GDM1 (cell line): ENCODE measurements at regions not wholly inside any gene's neighbourhood (a gene's known extent, or its start where the extent isn't known, plus 50 kb on each side); places are given as distances from the start of the nearest gene placed in this dataset.
"Not testable (repeated sequence)": the region's sequence is repeated elsewhere in the genome, so short reads cannot be mapped to it uniquely, and the experiment has no call there.

Experiments
- DNase-seq: peaks from one replicate; lab custom pipeline; 2025; lab: John Stamatoyannopoulos, UW

DNA sequence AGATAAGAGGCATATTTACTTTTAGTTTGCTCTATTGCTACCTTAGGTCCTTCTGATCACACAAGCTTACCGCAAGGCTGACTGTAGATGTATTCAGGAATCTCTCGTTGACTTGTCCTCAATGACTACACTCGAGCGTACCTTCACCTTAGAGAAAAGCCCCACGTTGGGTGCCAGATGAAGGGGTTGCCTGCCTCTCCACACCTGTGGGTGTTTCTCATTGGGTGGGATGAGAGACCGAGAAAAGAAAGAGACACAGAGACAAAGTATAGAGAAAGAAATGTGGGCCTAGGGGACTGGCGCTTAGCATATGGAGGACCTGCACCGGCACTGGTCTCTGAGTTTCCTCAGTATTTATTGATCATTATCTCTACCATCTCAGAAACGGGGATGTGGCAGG lies 51.8 kb downstream of the ASCL4 start:
- no peak for DNase-seq

DNA sequence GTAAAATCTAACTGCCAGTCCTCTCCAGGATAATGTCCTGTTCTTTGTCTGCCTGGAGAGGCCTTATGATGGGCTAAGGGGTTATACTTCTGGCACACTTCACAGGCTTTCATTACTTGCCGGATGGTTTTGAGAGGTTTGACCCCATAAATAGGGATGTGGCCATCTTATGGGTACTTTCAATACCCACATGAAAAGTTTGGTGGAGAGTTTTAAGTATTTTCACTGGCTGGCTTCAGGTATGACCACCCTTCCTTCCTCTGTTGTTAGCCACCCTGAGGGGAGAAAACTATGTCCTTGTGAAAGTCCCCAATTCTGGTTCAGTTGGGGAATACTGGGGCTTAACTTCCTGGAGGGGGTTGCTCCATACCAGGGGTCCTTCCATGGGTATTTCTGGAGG lies 54.8 kb downstream of the ASCL4 start:
- no peak for DNase-seq

DNA sequence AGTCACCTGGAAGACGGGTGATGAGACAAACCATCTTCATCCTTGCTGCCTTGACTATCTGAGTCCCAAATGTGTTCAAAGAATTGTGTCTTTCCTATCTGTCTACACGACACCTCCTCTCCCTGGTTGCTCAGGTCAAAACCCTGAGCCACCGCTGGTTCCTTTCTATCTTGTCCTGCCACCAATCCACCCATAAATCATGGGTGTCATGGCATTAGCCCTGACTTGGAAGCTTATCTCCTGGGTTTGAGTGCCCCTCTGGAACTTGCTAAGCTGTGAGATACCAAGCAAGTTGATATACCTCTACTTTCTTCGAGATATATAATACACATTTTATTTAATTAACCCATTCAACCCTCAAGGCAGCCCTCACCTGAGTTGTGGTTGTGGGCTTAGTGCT lies 57.9 kb downstream of the ASCL4 start:
- DNase-seq, result no peak

DNA sequence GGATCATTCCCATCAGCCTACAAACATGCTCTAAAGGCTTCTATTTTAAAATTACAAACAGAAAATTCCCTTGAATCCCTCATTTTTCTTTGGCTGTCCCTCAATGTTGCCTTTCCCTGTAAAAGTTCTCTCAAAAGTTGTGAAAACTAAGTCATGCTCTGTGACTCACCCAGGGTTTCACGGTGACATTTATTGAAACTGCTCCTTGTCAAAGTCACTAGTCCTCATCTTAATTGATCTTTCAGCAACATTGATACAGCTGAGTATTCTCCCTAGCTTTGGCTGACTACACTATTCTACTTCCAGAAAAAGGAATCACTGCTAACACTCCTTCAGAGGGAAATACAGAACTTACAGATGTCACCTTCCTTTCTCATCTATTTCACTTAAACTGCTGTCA lies 65.7 kb downstream of the ASCL4 start:
- no peak for DNase-seq

DNA sequence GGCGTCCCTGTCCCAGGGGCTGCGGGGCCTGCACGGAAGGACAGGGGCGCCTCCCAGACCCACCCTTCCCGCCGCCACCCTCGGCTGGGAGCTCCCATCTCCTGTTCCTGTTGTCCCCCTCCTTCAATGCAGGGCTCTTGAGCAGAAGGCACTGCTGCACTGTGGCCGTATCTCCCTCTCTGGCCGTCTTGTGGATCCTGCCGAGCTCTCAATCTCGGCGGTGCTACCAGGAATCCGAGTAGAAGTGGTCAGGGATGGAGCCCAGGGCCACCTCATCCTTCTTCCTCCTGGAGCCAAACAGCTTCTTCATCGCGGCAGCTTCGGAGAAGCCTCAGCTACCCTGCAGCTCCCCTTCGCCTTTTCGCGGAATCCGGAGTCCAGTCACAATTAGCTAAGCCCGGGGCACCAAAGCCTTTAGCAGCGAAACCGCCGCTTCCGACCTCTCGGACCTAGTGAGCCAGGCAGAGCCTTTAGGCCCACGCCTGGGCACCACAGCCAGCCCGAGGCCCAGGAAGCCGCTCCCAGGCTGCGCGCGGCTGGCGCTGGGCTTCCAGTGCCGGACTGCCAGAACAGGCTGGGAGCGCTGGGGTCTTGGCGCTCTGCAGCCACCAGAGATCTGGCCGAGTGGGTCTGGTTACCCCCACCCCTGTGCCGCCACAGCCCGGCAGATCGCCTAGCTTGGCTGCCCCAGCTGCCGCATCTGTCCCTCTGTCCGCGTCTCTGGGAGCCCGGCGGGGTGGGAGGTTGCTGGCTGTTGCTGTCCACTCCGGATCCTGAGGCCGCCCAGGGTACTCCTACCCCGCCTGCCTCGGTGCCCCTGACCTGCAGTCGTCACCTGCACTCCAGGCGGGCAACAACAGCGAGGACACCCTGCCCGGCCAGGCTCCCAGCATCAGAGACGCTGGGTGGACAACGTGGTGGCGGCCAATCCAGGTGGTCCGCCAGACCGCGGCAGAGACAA lies 69.1 kb downstream of the ASCL4 start:
- DNase-seq, result no peak

DNA sequence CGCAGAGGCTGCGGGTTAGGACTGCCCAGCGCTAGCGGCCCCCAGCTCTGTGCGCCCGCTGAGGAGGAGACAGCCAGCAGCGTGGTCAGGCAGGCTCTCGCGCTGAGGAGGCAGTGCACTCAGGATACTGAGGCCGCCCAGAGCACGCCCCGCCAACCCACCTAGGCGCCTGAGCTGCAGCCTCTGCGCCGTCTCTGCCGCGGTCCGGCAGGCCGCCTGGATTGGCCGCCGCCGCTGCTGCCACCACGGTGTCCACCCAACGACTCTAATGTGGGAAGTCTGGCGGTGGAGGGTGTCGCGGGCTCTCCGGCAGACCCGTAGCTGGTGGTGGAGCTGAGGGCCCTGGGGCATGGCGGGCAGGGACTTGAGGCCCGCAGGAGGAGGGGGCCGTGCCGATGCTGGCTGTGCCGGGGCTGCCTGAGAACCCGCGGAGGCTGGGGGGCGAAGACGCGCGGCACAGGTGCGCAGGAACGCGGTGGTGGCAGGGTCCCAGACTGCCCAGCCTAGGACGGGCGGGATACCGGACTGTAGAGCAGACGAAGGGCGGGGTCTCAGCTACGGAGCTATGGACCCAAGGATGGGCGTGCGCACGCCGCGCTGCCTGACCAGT lies 69.9 kb downstream of the ASCL4 start:
- DNase-seq, result no peak

DNA sequence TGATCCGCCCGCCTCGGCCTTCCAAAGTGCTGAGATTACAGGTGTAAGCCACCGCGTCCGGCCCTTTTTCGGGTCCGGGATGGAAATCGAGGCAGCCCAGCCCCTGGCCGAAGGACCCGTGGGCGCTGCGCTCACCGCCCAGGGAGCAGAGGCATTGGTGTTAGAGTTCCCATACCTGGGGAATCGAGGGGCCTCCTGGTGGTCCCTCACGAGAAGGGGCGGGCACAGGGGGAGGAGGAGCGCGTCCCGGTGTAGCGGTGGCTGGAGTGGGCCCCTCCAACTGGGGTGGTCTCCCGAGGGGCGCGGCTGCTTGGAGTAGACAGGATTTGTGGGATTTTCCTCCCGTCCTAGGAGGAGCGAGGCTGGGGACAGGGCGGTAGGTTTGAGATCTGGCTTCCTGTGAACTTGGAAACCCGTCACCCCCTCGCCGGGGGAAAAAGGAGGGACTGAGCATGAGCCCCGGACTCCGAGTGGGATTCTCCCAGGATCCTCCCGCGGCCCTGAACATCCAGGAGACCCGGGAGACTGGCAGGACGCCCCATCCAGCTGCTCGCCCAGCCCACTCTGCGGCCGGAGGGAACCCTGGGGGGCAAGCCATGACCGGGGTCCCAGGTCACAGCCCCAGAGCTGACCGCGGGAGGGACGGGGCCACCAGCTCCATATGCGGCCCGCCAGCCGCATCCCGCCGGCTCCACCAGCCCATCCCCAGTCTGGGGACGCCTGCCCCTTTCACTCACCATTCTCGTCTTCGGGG lies 70.9 kb downstream of the ASCL4 start:
- DNase-seq, result no peak

DNA sequence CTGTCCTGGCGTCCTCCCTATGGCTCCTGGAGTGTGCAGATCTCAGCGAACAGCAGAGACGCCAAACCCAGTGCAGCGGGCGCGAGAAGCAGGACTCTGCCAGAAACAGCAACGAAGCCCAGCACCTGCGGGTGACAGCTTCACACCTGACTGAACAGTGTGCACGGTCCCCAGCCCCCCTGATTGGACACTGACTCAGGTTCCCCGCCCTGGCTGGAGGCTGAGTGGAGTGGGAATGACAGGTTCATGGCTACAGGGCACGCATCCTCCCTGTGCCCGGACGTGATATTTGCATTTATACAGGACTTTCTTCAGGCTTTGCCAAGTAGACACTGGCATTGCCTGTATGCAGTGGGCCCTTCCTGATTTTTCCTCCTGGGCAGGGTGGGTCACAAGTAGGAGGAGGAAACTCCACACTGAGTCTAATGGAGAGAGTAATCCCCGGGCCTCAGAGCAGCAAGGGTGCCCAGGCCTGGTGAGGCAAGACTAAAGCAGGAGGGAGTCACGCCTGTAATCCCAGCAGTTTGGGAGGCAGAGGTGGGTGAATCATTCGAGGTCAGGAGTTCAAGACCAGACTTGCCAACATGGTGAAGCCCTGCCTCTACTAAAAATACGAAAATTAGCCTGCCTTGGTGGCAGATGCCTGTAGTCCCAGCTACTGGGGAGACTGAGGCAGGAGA lies 71.6 kb downstream of the ASCL4 start:
- DNase-seq, result no peak

DNA sequence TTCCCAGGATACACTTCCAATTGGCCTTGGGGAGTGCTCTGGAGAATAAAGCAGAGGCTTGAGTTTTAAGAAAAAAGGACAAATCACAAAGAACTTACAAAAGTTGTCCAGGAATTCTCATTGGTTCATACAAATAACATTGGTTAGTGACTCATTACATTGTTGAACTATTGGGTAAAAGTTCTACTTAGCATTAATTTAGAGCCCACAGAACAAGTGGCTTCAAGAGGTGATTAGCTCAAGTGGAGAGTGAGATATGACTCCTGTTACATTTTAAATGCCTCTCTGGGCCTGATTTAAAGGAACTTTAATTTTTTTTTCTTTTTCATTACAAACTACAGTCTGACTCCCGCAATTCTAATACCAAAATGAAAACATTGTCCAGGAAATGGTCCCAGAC lies 72.9 kb downstream of the ASCL4 start:
- no peak for DNase-seq

DNA sequence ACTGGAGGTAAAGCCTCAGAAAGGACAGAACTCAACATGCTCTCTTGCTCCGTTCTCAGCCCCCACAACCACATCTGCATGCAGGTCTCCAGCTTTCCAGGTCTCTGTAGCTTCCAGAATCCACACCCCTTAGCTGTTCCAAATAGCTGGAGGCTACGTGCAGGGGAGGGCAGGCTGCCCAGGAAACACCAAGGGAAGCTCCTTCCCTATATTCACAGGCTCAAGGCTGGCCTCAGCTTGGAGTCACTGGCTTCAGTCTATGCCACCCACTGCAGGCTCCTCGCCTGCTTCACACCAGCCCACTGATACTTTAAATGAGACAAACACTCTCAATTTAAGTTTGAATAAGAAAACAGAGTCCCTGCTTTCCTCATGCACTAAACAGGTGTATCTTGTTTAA lies 73.3 kb downstream of the ASCL4 start:
- DNase-seq, result peak; percentile 4

DNA sequence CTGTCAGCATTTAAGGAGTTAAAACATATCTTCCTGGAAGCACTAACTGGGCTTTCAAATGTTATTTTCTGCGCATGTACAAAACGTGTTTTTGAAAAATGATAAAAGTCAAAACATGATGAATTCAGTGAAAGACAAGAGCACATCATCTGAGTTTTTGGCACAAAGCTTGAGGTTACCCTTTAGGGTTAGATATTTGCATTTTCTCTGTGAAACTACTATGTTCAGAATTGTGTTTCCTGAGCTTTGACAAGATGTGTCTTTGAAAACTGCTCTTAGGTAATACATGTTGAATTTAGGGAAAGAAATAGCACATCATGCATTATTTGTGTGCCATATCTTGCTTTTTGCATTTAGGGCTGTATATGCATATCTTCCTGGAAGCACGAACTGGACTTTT lies 79.0 kb downstream of the ASCL4 start:
- no peak for DNase-seq

DNA sequence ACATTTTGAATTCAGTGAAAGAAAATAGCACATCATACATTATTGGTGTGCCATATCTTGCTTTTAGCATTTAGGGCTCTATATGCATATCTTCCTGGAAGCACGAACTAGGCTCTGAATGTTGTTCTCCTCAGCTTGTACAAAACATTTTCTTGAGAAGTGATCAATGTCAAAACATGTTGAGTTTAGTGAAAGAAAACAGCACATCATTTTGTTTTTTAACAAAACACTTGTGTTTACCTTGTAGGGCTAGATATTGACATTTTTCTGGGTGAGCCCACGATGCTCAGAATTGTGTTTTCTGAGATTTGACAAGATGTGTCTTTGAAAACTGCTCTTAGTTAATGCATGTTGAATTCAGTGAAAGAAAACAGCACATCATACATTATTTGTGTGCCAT lies 81.0 kb downstream of the ASCL4 start:
- no peak for DNase-seq

DNA sequence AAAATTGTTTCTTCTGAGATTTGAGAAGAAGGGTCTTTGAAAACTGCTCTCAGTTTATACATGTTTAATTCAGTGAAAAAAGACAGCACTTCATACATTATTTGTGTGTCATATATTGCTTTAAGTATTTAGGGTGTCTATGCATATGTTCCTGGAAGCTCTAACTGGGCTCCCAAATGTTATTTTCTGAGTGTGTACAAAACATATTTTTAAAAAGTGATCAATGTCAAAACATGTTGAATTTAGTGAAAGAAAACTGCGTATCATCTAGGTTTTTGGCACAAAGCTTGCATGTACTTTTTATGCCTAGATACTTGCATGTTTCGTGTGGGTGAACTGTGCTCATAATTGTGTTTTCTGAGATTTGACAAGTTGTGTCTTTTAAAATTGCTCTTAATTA lies 81.6 kb downstream of the ASCL4 start:
- no peak for DNase-seq

DNA sequence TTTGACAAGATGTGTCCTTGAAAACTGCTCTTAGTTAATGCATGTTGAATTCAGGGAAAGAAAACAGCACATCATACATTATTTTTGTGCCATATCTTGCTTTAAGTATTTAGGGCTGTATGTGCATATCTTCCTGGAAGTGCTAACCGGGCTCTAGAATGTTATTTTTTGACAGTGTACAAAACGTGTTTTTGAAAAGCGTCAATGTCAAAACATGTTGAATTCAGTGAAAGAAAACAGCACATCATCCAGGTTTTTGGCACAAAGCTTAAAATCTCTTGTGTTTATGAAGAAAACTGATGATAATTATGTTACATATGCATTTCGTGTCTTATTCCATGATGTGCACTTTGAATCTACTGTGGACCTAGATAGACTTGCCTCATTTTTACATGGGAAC lies 82.7 kb downstream of the ASCL4 start:
- no peak for DNase-seq

DNA sequence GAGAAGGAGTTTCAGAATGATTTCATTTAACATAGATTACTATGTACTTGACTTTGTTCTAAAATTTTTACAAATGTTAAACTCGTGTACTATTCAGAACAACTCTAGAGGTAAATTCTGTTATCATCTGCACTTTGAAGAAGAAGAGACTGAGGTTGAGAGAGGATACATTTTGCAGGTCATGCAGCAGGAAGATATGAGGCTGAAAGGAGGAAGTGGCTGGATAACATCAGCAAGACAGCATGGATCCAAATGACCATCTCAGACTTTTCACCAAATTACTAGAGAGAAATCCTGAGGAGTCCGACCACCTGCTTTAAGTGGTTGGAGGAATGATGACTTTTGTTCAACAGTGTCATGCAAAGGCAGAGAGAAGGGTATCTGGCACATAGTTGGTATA lies 84.9 kb downstream of the ASCL4 start:
- no peak for DNase-seq

DNA sequence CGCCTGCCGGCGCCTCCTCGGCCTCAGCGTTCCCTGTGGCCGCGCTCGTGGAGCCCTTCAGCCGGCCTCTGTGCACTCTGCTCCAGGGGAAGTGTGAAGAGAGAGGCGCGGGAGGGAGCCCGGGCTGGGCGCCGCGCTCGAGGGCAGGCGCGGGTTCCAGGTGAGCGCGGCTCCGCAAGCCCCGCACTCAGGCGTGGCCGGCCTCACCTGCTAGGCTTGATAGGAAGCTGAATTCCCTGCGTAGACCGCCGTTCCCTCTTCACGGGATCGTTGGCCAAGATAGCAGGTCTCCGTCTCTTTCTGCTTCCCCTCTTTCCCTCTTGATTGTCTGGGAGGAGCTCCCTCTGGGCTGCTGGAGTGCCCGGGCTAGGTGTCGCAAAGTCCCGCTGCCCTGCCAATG lies 89.7 kb downstream of the ASCL4 start:
- no peak for DNase-seq

DNA sequence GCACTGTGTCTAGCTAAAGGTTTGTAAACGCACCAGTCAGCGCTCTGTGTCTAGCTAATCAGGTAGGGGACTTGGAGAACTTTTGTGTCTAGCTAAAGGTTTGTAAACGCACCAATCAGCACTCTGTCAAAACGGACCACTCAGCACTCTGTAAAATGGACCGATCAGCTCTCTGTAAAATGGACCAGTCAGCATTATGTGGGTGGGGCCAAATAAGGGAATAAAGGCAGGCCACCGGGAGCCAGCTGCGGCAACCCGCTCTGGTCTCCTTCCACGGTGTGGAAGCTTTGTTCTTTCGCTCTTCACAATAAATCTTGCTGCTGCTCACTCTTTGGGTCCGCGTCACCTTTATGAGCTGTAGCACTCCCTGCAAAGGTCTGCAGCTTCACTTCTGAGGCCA lies 90.2 kb downstream of the ASCL4 start:
- not testable (repeated sequence) for DNase-seq

DNA sequence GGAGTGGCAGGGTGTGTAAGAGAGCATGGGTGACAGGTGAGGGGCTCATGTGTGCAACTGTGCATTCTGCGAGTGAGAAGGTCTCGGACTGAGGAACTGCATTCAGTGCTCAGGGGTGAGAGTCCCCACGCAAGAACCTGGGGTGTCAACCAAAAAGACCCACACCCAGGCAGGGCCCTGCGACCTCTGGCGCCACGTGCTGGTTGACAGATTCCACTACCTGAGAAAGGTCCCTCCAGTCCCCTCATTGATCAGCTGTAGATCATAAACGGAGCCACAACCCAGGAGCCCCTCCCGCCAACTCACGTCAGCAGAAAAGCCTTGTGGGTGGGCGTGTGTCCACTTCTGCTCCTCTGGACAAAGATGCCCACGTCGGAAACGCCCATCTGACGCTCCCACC lies 98.7 kb downstream of the ASCL4 start:
- no peak for DNase-seq

DNA sequence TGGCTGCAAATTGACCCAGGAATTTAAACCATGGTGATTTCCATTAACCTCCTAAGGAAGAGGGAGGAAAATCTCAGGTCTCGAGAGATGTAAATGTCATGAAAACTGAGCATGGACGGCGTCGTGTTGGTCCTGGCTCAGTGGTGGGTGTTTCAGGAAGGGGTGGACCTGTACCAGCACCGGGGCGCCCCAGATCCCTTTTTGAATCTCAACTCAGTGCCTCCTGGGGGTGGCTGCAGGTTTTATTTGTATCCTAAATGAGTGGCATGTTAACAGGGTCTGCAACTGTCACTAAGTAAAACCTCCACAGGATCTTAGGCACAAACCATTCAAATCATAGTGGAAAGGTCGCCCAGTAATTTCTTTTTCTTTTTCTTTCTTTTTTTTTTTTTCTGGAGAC lies 101.3 kb downstream of the ASCL4 start:
- no peak for DNase-seq

DNA sequence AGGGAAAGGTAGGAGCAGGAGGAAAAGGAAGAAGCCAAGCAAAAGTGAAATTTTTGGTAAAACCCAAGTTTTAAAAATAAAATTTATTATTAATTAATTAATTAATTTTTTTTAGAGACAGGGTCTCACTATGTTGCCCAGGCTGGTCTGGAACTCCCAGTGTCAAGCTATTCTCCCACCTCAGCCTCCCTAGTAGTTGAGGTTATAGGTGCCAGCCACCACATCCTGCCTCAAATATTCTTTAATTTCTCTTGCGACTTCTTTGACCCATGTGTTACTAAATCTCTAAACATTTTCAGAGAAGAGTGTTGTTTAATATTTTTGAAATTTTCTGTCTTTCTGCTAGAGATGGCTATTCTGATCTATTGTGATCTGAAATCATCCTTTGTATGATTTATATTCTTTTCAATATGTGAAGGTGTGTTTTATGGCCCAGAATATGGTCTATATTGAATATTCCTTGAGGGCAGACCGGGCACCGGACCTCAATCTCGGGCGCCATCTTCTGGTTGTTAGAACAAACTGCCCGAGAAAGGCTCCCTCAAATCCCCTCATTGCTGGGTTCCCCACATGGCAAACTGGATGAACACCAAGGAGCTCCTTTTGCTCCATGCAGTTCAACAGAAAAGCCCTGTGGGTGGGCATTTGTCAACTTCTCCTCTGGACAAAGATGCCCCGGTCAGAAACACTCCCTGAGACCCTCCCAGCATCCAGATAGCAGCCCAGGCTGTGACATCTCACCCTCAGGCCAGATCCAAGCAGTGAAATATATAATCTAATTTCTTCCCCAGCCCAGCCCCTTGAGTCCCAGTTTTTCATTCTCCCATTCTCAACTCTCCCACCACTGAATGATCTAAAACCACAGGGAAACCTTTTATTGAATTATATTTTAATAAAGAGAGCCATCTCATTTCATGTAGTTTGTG lies 110.5 kb downstream of the ASCL4 start:
- peak; percentile 25 for DNase-seq

DNA sequence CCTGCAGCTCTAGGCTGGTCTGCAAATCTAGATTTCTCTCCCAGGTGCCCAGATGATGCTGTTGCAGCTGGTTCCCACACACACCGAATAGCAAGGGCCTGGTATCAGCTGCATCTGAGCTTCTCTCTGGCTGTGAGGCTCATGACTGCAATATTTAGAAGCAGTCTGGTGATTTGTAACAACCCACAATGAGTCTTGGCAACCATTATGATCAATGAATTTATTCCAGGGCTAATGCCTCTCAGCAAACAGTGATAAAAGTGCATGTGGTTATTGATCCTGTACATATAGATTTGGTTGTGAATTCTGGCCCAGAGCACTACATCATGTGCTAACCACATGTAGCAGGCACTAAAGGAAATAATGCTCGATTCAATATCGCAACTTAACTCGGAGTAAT lies 114.3 kb downstream of the ASCL4 start:
- no peak for DNase-seq
